ENCODE measurements at regions not wholly inside any gene's neighbourhood (a gene's known extent, or its start where the extent isn't known, plus 50 kb on each side); places are given as distances from the start of the nearest gene placed in this dataset.
"Not testable (repeated sequence)": the region's sequence is repeated elsewhere in the genome, so short reads cannot be mapped to it uniquely, and the experiment has no call there.

DNA sequence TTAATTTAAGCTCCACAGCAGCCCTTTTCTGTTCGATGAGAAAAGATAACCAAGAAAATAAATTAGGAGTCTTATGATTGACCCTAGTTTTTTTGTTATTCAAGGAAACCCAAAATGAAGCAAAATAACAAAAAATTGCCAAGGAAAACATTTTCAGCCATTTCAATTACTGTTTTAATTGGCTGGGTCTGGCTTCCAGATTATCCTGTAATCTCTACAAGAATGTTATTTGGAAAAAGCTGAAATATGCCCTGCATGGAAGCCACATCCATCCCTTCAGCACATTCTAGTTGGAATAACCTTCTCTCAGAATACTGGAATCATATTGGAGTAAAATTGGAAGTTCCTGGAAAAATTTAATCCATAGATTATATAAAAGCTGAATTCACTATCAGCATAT, 191.1 kb upstream of the CCN2 start:
- no peak for DNase-seq

DNA sequence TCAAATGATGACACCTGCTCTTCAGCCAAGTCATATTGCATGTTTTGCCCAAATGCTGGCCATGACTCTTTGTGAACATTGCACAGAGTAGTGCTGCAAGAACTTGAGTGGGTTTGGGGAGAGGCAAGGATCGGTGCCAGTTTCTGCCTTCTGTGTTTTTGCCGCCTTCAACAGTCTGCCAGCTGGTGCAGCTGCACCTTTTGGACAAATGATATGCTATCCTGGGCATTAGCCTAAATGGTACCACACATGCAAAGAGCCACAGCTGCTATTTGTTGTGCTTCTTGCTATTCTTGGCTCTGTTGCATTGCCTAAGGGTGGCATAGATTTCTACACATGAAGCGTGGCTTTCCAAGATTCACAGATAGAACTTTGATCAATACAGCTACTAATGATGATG, 189.0 kb upstream of the CCN2 start:
- DNase-seq = no peak

DNA sequence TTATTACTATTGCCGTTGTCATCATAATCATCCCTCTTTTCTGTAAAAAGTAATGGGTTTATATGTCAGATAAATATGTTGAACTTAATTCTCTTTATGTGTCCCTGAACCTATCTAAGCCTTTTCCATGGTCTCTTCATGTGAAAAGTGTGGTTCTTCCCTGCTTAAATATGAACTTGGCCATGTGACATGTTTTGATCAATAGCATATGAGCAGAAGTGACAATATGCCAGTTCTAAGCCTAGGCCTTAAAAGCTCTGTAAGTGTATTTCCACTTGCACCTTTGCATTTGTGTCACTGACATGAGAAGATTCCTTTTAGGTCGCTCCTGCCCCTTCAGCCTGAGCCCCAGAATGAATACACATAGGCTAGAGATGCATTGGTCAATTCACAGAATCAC, 188.4 kb upstream of the CCN2 start:
- no peak for DNase-seq

DNA sequence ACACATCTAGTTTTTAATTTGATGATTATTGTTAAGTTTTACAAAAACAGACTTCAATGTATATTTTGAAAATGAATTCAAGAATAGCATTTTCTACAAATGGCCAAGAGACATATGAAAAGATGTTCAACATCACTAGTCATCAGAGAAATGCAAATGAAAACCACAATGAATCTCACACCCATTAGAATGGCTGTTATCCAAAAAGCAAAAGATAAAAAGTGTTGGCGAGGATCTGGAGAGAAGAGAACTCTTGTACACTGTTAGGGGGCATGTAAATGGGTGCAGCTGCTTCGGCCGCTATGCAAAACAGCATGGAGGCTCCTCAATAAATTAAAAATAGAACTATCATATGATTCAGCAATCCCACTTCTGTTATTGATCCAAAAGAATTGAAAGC, 185.8 kb upstream of the CCN2 start:
- no peak for DNase-seq

DNA sequence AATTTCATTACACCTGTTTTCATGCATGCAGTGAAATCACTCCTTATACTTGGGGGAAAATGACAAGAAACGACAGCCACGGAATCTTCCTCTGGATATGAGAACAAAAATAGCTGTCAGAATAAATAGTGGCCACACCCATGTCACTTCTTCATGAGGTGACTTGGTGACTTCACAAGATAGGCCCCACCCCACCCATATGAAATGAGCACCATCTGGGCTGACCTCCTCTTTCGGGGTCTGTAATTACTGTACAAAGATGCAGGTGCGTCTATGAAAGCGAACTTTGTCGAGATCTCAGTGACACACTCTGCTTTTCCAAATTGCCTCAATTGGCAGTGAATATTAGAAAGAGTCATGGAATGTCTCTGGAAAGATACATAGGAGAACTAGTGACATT, 184.2 kb upstream of the CCN2 start:
- DNase-seq = no peak

DNA sequence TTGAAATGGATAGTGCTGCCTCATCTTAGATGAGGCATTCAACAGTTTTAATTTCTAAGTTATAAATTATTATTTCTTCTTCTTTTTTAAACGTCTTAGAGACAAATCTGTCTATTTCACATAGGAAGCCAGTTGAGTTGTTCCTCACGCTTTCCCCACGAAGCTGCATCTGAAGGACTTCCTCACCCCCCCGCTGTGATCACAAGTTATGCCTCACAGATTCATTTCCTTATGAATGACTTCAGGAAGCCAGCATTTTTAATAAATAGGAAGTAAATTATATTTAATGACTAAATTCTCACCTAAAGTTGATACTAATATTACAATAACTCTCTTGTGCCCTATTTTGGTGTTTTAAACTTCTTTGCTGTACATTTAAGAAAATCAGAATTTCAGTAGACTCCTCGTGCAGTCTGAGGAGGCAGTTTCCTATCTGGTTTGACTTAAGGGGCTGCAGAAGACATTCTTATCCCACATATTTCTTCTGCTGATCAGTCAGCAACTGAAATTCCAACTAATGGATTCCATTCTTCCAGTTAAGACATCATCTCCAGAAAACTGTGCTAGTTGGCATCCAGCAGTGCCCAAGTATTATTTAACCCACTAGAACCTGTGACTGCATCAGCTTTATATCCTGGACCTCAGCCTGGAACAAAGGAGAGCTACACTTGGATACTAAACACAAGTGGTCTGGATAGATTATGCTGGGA, 182.7 kb upstream of the CCN2 start:
- no peak for DNase-seq

DNA sequence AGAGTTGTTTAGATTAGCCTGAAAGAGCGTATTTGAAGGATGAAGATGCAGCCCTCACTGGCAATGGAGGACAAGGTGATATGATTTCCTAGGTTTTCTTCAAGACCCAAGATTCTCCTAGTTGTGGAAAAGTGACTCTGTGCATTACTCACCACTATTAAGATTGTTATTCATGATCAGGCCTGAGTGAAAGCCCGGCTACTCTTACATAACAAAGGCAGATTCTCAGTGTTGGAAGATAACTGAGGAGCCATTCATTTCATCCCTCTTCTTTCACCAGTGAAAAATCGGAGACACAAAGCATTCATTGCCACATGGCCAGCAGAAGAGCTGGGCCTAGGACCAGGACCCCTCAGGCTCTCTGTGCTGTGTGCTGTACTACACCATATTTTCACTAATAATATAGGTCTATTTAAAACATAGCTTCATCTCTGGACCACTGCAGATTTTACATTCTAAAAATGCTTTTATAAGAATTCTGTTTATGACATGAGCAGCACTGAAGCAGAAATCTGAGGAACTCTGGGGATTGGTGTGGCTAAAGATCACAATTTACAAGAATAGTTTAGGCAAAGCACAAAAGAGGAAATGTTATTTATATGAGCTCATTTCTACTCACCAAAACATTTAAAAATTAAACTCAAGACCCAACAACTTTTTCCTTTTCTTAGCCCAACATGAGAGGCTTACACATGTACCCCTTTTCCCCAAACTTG, 181.9 kb upstream of the CCN2 start:
- no peak for DNase-seq

DNA sequence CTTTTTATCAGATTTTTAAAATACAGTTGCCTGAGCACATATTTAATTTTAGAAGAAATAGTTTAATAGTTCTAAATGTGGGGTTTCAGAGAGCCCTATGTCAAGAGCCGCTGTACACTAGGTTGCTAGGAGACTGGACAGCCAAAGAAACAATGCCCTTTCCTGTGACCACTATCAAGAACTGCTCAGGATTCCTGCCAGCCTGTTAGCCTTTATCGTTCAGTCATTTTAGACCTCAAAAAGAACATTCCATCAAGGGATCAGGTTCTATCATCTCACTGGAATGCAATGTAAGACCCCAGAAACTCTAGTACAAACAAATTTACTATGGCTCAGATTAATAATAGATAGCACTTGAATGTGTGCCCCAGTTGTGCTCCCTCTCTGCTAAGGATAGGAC, 181.2 kb upstream of the CCN2 start:
- no peak for DNase-seq

DNA sequence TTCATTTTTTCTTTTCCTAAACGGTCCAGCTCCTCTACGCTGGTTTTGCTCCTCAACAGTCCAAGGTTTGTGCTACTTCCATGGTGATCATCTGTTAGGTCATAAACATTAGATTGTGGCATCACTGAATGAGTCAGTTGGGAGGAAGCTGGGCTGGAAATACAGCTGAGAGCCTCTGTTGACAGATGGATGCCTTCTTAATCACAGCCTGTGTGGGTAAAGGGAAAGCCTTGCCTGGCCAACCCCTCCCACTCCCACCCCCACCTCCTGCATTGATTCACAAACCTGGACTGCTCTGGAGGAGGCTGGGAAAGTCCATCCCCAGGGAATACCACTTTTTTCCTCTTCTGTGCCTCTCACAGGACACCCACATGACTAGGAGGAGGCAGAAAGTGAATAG, 180.6 kb upstream of the CCN2 start:
- no peak for DNase-seq

DNA sequence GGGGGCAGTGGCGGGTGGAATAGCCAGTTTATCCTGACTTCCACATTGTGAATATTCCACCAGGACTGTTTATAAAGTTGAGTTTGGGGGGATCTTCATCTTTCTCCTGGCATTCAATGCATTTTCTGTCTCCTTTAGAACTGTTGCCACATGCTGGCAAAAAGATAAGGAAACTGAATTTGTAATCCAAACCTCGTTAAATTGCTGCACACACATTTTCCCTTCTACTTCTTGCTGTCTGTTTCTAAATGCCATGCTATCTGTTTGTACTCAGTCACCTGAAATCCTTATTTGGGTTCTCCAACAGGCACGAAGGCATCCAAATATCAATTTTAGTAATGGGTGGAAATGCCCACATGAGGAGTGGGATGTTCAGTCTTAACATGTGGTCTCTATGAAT, 180.2 kb upstream of the CCN2 start:
- DNase-seq = no peak

DNA sequence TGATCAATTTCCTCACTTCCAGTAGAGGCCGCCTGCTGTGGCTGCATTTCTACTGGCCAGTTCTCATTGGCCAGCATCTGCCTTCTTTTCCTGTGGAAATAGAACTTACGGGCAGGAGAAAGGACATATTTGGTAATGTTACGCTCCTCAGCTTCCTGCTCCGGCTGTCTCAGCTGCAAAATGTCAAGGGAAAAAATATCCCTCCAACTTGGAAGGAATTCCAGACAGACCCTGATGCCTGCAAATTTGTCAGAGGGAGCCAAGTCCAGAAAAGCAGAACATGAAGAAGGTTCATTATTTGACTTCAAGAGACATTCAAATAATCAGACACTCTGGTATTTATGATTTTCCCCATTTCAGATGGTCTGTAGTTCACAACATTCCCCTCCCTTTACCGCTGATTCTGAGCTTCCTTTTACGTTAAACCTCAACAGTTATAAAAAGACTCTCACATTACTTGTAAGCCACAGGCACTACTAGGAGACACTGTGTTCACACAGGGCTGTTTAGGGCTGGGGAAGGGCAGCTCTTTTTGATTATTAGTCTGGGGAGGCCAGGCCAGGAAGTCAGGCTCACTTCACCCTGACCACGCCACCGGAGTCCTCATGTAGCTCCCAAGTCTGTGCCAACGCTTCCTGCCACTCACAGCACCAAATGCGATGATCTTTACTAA, 179.6 kb upstream of the CCN2 start:
- DNase-seq = peak; percentile 62

DNA sequence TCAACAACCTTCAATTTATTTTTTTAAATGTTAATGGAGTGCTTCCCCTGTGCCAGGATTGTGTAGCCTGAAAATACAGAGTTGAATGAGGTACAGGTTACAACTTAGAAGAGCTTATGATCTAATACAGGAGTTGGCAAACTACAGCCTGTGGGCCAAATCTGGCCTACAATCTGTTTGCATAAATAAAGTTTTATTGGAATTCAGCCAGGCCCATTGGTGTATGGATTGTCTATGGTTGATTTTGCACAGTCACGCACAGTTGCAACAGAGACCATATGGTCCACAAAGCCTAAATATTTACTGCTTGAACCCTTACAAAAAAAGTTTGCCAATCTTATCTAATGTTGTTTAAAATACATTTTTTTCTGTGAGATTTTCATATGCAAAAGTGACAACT, 177.3 kb upstream of the CCN2 start:
- DNase-seq = no peak

DNA sequence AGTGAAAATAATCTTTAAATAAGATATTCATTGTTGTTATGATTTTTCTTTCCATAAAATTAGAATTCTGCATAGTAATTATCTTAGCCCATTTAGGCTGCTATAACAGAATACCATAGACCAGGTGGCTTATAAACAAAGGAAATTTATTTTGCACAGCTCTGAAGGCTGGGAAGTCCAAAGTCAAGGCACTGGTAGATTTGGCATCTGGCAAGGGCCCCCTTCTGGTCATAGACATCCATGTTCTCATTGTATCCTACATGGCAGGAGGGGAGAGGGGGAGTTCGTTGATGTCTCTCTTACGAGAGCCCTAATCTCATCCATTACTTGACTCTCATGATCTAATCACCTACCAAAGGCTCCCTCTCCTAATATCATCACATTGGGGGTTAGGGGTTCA, 175.0 kb upstream of the CCN2 start:
- DNase-seq = no peak

DNA sequence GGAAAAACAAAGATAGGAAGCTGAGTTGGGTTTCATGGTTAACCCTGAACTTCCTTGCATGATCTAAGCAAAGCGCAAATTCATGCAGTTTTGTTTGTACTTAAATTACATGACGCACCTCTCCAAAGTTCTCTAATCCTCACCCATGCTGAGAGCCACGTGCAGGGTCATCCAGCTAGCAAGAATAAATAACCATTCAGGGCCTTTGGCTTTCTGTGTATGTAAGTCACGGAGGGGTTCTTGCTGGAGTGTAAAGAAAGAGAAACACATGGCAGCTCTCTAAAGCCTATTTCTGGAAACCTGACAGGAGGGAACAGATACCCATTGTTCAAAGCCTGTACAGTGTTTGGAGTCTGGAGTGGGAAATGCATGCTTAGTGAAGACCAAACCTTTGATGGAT, 171.7 kb upstream of the CCN2 start:
- no peak for DNase-seq

DNA sequence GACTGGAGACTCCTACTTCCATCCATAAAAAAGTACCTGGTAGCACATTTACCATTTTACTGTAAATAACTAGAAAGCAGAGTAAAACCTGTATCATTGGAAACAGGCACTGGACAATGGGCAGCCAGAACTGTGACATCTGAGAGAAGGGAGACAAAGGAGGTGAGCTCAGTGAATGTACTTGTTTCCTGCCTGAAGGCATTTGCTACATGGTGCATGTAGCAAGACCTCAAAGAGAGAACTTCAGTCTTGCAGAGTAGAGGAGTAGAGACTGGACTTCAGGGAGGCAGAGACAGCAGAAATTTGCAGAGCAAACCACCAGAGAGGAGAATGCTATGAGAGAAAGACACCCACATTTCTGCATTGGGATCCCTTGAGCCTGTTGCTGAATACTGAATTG, 171.0 kb upstream of the CCN2 start:
- no peak for DNase-seq

DNA sequence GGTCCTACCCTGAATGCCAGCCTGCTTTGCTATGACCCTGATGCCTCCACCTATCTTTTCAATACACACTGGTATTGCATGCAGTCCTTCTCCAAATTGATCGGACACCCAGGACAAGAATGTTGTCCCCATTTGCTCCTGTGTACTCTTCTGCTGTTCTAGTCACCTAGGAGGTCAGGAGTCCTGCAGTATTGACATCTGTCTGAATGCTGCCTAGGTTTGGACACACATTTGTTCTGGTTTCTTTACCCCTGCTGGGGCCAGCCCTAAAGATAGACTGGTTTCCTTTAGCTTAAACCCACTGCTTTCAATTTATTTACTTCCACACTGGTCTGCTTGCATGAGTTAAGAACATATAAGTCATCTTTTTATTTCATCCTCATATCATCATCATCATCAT, 167.0 kb upstream of the CCN2 start:
- no peak for DNase-seq

DNA sequence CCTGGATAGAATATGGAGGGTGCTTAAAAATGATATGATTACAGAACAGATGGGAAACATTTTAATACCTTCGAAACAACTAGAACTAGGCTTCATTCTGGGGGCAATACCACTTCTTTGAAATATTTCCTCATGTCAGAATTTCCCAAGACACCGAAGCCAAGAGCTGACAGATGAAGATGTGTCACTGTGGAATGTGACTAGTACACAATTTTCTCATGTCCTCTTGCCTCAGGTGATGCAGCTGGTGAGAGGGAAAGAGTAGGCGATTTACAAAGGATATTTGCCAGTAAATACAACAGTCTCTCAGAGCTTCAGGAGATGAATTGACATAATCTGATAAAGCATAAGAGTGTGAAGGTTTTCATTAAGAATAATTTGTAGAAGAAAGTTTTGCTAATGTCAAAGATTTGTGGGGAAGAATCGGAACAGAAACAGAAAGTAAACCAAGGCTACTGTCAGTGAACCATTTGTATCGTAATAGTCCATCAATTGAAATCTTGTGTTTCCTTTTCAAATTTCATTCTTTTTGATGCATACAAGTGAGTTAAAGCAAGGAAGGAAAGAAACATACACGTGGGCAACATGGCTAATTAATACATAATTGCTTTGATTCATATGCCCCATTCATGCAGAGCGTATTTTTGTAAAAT, 164.7 kb upstream of the CCN2 start:
- no peak for DNase-seq

DNA sequence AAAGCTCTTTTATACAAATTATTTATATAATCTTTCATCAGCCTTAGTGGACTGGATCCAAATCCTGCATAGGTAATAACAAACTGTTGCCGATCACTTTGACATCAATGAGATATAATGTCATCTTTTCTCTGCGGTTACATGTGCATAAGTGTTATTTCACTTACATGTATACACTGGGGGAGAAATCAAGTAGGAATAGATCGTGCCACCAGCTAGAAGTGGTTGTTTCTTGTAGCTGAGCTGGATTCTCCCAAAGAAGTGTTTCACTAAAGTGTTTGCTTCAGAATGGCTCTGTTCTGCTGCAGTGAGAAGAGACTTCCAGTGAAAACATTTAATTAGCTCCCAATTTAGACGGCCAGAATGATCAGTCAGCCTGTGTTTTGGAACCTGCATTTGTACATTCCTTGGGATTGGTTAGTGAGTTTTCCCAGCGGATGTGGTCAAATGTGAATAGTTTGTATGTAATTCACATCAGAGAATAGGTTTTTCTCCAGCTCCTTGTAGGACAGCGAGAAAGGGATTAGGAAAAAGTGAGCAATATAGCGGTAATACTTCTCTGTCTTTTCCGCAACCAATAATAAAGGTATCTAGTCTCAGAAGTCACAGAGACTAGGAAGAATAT, 163.1 kb upstream of the CCN2 start:
- DNase-seq = no peak

DNA sequence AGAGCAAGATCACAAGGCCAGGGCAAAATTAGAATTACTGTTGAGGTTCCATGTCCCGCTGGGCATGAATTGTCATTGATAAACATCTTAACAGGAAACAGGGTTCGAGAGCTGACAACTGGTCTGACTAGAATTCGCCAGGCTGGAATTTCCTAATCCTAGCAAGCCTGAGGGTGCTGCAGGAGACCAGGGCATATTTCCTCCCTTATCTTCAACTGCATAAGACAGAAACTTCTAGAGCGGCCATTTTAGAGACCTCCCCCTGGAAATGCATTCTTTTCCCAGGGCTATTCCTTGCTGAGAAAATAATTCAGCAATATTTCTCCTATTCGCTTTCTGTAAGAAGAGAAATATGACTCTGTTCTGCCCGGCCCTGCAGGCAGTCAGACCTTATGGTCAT, 158.6 kb upstream of the CCN2 start:
- not testable (repeated sequence) for DNase-seq

DNA sequence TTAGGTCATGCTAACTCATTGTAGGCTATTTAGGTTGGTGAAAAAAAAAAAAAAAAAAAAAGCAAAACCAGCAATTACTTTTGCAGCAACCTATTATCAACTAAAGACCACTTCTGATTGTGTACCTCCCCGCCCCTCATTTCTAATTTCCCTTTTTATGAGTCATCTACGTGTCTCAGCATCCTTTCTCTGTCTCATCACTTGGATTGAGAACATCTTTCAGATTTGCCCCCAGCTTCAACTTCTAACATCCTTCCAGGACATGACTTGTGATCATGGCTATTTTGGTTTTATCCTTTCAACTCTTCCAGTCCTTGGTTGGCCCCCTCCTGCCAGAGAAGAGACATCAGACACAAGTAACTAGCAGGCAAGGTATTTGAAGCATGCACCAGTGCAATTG, 156.7 kb upstream of the CCN2 start:
- DNase-seq = no peak

DNA sequence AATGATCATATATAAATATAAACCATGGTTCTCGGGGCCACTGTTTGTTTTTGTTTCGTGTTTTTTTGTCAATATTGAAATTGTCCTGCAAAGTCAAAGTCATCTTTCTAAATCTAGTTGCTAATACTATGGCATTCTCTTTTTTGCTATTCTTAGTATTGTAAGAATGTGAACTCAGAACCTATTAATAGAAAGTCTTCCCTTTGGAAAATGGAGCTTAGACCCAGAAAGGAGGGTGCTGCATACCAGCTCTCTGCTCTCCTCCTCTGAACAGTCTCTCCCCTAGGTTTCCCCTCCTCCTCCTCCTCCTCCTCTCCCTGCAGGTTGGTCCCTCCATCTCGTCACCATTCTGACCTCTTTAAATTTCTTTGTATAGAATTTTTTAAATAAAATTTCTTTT, 150.4 kb upstream of the CCN2 start:
- no peak for DNase-seq

DNA sequence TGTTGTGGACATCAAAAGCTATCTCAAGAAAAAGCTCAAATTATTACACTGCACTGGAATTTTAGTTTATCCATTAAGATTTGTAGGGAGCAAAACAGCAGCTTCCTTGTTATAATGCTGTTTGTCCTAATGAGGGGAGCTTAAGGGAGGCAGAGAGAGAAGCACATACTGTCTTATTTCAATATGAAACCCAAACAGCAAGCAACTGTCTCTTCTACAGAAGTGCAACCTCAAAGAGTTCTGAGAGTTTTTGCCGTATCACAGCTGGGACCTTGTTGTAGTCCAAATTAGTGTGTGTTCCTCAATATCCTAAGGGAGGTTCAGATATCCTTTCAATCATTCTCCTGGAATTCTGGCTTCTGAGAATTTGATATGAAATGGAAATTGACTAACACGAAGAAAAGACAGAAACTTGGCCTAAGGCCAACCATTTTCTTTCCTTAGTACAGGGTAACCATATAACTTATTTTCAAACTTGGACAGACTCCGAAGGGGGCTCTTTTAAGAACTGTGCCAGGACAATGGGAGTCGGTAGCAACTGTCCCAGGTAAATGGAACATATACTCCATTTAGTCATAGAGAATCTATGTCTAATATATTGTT, 149.3 kb upstream of the CCN2 start:
- DNase-seq = no peak
